Stomach (tissue), 4 donors: ENCODE measurements at regions not wholly inside any gene's neighbourhood (a gene's known extent, or its start where the extent isn't known, plus 50 kb on each side); places are given as distances from the start of the nearest gene placed in this dataset.

ENCODE experiments used
- CTCF ChIP-seq, 7 experiments: fragments of 450-650 bp in 4 of 7; fragments of 200-600 bp in 3 of 7; sonication (generic) in 3 of 7; IDR thresholded peaks; one replicate each; pipeline ENCODE4 v1.5.1; 2016 to 2019; ENCODE audit warnings: antibody characterized with exemption in 7 of 7, control low read depth in 2 of 7, mild to moderate bottlenecking in 1 of 7
- POLR2A ChIP-seq, 4 donors: fragments of 450-650 bp; IDR thresholded peaks; one replicate each; pipeline ENCODE4 v1.6.1; 2016; ENCODE audit warnings: antibody characterized with exemption in 4 of 4, control low read depth in 2 of 4, mild to moderate bottlenecking in 1 of 4, moderate library complexity in 1 of 4

GRCh38 chr11:116210663-116211062, 562.1 kb downstream of the BUD13 start:
- TF ChIP-seq CTCF (IDR thresholded peaks at IDR 0.05) (no peak), POLR2A (IDR thresholded peaks at IDR 0.05) (no peak)
